Hepatic stellate cell (primary cell): ENCODE measurements at regions not wholly inside any gene's neighbourhood (a gene's known extent, or its start where the extent isn't known, plus 50 kb on each side); places are given as distances from the start of the nearest gene placed in this dataset.
"Not testable (repeated sequence)": the region's sequence is repeated elsewhere in the genome, so short reads cannot be mapped to it uniquely, and the experiment has no call there.

Experiments used
- DNase-seq: peaks from one replicate; pipeline ENCODE4 v3.0.0; 2011; ENCODE audit warnings: low spot score

- DNase-seq = not testable (repeated sequence)
Observed at GRCh38 chr5:62777081-62777480, 198.5 kb downstream of the LRRC70 start.

- not testable (repeated sequence) for DNase-seq
Observed at GRCh38 chr5:62776592-62776991, 198.0 kb downstream of the LRRC70 start.

GRCh38 chr5:62773460-62773859, 194.8 kb downstream of the LRRC70 start:
- DNase-seq = no peak

GRCh38 chr5:62771341-62771740, 192.7 kb downstream of the LRRC70 start:
- no peak for DNase-seq

- no peak for DNase-seq
Observed at GRCh38 chr5:62767650-62768049, 189.0 kb downstream of the LRRC70 start.

DNA sequence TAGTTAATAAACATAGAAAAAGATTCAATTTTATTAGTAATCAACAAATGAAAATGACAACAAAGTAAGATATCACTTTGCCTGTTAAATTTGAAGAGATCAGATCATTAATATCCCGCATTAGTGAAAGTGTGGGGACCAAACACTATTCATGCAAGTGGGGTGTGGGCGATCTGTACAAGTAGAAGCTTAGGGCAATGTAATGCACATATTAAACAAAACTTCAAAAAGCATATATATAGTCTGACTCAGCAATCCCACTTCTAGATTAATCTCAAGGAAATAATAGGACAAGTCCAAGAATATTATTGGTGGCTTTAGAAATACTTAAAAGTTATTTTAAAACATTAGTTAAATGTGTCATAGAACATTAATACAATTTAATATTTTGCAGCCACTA, 188.5 kb downstream of the LRRC70 start:
- DNase-seq = no peak

GRCh38 chr5:62762503-62762902, 183.9 kb downstream of the LRRC70 start:
- no peak for DNase-seq

GRCh38 chr5:62757686-62758085, 179.1 kb downstream of the LRRC70 start:
- not testable (repeated sequence) for DNase-seq

DNA sequence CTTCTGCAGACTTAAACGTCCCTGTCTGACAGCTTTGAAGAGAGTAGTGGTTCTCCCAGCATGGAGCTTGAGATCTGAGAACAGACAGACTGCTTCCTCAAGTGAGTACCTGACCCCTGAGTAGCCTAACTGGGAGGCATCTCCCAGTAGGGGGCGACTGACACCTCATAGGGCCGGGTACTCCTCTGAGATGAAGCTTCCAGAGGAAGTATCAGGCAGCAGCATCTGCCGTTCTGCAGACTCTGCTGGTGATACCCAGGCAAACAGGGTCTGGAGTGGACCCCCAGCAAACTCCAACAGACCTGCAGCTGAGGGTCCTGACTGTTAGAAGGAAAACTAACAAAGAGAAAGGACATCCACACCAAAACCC, 174.4 kb downstream of the LRRC70 start:
- DNase-seq = not testable (repeated sequence)

DNA sequence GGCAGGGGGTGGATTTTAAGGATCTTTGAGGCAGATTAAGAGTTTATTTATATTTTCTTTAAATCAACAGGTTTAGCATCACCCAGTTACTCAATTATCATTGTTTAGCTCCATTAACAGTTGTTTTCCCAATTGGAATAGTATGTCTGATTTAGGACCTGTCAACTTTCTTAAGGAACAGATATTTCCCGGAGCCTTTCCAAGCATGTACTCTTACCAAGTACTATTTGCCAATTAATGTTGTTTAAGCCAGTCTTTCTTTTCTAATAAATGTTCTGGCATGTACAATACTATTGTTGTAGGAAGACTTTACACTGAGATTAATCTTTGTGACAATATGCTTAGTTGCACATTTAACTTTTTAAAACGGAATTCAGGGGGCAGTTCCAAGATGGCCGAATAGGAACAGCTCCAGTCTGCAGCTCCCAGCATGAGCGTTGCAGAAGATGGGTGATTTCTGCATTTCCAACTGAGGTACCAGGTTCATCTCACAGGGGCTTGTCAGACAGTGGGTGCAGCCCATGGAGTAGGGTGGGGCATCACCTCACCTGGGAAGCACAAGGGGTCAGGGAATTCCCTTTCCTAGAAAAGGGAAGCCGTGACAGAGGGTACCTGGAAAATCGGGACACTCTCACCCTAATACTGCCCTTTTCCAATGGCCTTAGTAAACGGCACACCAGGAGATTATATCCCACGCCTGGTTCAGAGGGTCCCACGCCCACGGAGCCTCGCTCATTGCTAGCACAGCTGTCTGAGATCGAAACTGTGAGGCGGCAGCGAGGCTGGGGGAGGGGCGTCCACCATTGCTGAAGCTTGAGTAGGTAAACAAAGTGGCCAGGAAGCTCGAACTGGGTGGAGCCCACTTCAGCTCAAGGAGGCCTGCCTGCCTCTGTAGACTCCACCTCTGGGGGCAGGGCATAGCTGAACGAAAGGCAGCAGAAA, 173.7 kb downstream of the LRRC70 start:
- DNase-seq = not testable (repeated sequence)

DNA sequence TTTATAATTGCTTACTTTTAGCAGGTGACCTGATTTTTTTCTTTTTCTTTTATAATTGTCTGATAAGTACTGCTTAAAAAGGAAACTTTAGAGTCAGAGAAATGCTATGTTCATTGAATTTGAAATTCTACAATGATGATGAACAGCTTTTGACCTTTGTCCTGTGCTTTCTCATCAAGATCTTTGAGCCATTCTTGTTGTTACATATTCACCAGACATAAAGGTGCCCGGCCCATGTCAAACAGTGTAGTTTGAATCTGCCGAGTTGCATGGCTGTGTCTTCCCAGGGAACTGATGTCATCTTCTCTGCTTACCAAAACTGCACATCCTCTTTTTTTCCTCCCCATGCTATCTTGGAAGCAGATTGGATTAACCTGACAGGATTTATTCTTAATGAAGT, 163.6 kb downstream of the LRRC70 start:
- no peak for DNase-seq

- no peak for DNase-seq
Observed at GRCh38 chr5:62741761-62742160, 163.1 kb downstream of the LRRC70 start.

DNA sequence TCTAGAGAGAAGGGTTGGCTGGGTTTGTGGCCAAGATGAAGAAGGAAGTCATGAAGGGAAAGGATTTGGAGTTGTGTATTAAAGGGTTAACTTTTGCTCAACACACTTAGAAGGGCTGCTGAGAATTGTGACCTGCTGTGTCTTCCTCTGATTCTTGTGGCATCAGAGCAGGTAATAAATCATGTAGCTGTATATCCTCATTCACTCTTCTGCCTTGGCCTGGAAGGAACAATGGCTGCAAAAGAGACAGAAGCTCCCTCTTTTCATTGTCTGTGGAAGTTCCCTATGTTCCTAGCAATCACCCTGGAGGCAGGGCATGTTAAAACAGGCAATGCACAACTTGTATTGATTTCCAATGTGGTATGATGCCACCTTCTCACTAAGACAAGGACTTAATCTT, 159.1 kb downstream of the LRRC70 start:
- no peak for DNase-seq

GRCh38 chr5:62732677-62733121, 154.1 kb downstream of the LRRC70 start:
- no peak for DNase-seq

DNA sequence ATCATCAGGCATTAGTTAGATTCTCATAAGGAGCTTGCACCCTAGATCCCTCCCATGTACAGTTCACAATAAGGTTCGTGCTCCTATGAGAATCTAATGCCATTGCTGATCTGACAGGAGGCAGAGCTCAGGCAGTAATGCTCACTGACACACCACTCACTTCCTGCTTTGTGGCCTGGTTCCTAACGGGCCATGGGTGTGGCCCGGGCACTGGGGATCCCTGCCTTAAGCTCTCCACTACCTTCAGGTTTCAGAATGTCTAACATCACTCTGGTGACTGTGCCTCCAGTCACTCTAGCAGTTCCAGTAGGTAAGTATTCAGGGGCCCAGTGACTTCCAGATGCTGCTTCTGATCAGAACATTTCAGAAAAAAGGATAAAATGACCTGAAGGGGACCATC, 152.4 kb downstream of the LRRC70 start:
- DNase-seq = no peak

DNA sequence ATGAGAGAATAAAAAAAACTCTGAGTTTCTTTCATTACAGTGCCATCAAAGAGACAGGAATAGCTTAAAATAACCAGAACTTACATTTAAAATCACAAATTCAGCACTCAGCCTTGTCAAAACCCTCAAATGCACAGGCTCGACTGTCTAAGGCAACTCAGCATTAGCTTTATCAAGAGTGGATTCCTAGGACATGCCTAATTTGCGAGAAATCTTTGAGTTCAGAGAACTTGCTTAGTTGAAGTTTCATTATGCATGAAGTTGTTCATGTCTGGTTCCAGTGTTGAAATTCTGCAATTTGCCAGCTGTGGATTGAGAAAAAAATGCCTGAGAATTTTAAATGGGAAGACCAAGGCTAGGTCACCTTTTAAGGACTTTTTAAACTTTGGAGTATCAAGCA, 151.1 kb downstream of the LRRC70 start:
- no peak for DNase-seq

- DNase-seq = no peak
Observed at GRCh38 chr5:62727861-62728260, 149.2 kb downstream of the LRRC70 start.

- DNase-seq = no peak
Observed at GRCh38 chr5:62727184-62727583, 148.6 kb downstream of the LRRC70 start.

DNA sequence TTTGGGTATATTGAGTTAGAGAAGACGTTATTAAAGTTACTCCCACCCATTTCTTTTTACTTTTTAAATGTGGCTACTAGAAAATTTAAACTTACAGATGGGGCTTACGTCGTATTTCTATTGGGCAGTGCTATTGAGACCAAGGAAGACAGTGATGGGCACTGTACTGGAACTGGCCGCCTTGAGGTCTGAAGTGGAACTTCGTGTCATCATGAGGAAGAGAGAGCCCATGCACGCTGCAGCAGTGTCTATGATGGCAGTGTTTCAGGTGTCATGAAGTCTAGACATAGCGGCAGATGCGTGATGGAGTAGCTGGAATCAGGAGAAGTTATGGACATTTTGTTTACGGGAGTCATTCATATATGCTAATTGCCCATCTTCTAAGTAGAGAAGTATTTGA, 143.7 kb downstream of the LRRC70 start:
- DNase-seq = no peak

DNA sequence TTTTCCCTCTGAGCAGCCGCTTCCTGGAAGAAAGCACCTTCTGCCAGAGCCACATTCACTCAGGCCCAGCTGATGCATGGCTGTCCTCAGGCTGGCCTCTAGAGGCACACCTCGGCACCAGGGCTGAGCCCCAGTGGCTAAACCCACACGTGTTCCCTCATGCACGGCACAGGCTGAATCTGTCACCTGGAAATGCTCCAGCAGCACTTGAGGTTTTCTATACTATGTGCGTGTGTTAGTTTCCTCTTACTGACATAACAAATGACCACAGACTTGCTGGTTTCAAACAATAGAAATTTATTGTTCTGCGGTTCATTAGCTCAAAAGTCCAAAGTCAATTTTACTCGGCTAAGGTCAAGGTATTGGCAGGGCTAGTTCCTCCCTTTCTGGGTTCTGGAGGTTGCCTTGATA, 141.4 kb downstream of the LRRC70 start:
- DNase-seq = peak; percentile 8

DNA sequence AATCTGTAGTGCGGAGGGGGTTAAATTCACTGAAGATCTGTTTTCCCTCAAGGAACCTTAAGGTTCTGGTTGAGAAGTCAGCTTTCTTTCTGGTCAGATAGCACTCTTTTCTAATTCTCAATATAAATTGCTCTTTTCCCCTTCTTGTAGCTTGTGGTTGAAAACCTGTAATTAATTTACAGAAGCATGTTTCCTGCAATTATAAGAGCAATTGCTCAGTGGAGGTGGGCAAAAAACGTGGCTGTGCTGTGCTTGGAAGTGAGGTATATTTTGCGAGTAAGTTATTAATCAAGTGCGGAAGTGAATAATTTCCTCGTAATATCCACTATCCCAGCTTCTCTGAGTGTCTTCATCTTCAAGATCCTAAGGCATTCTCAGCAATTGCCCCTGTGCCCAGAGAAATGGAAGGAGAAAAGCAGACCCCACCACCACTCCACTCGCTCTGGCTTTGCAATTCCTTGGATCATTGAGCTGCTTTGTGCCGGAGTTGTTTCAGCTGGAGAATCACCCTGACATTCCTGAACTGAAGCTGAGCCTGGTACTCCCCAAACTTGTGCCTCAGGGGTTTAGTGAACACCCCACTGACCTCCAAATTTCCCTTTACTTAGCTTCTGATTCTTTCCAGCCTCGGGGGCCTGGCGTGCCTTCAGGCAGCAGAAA, 140.6 kb downstream of the LRRC70 start:
- DNase-seq = no peak

- DNase-seq = no peak
Observed at GRCh38 chr5:62718324-62718723, 139.7 kb downstream of the LRRC70 start.

DNA sequence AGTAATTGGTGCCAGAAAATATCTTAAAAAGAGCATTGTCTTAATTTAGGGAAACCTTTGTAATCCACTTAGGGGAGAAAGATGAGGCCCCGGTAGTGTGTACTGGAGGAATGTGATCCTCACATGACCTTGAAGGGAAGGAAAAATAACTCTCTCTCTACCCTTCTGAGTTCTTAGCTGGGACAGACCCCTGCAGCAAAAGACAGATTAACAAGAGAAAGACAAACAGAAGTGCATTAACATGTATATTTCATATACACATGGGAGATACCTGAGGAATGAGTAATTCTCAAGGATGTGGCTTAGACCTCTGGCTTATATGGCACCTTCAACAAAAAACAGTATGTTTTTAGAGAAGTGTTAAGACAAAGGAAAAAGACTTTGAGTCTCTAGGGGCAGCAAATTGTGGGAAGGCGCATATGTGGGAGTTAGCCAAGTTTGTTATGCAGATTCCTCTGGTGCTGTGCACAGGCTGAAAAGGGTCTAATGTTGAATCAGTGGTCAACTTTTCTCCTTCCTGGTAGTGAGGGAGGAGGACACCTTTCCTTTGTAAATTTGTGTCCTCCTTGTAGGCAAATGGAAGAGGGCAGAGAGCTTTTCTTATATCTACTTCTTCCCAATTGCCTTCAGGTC, 138.8 kb downstream of the LRRC70 start:
- DNase-seq = no peak
